OCI-M1 (cell line): ENCODE measurements at regions not wholly inside any gene's neighbourhood (a gene's known extent, or its start where the extent isn't known, plus 50 kb on each side); places are given as distances from the start of the nearest gene placed in this dataset.

Experiments used
- DNase-seq: peaks from one replicate; lab custom pipeline; 2025; lab: John Stamatoyannopoulos, UW

DNA sequence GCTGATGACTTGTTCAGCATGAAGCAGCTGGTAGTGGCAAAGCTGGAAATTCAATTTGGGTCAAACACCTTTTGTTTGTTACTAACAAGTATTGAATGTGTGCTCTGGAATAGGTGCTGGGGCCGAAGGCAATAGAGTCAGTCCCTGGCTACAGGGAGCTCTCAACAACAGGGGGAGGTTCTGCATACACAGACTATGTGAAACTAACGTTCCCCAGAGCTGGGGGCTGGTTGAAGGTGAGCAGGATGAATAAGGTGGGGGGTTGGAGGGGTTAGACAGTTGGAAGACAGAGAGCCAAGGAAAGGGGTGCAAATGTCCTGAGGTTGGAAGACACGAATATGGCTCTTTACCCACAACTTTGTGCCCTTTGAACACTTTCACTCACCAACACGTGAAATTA lies 84.1 kb upstream of the PLPP4 start:
- DNase-seq: no peak

DNA sequence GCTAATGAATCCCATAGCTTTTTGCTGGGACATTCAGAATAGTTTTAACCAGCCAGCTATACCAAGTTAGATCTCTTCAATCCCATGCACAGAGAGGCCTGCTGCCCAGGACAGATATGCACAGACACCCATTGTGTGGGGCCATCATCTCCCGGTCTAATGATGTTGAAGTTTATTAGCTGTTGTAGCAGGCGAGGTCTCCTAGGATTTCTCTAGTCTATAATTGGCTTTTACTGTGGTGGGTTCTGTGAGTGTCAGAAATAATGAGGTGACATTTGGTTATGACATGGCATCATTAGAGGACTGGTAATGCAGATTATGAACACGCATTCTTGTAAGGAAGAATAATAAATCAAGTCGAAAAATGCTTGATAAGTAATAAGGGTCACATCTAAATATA lies 81.4 kb upstream of the PLPP4 start:
- no peak for DNase-seq

DNA sequence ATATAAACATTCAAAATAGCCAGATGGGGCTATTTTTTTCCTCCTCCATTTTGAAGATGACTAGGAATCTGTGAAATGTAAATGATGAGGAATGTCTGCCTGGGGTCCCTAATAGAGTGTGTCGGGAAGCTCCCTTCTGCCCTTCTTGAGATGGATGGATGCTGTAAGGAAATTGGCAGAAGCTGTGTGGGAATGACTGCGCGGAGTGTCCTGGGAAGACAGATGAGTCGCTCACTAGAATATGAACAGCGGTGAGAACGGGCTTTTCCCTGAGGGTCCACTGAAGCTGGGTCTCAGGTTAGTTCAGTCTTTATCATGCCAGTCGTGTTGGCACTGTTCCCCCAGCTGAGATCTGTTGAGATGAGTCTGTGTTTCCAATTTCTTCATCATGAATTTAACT lies 75.1 kb upstream of the PLPP4 start:
- DNase-seq: no peak

DNA sequence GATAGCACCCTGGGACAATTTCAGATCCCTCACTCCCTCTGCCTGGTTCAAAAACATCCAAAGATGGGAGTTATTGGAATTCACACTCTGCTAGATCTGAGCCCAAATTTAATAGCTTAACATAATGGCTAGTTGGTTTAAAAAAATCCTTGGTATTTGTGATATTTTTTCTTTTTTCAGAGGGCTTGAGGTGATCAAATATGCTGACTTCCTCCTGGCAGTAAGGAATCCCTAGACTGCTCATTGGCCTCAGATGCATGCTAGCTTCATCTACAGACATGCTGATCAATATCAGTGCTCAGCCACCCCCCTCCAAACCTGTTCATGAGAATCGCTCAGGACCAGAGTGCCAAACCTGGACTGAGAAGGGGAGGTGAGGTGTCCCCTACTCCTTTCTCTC lies 74.7 kb upstream of the PLPP4 start:
- no peak for DNase-seq

DNA sequence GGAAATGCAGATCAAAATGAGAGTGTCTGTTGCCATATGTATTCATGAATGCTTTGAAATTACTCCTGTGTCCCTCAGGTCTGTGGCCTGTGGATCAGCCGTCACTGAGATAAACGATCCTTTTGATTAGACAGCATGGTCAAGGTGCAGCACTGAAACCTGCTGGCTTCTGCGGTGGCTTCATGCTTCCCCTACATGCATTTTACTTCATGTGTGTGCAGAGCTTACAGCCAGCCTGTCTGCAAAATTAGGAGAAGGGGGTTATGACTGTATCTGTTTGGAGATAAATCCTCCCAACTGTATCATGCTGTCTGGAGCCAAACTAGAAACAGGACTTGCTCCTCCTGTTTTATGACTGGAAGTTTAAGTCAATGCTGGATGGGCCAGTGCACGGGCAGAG lies 71.0 kb upstream of the PLPP4 start:
- DNase-seq: no peak

DNA sequence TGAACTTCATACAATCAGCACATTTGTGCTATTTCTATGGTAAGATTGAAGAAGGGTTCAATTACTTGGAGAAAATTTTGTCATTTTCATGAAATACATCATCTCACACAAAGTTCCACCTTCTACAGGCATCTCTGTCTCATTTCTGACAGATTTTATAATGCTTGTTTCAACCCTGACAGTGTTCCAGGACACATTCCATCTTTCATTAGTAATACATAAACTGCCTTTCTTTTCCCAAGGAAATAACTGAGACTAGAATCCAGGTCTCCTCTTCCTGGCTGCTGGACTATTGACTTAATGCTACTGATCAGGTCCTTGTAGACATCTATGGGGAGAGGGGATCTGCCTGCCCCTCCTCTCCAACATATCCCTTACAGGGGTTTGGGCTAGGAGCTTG lies 70.1 kb upstream of the PLPP4 start:
- no peak for DNase-seq

DNA sequence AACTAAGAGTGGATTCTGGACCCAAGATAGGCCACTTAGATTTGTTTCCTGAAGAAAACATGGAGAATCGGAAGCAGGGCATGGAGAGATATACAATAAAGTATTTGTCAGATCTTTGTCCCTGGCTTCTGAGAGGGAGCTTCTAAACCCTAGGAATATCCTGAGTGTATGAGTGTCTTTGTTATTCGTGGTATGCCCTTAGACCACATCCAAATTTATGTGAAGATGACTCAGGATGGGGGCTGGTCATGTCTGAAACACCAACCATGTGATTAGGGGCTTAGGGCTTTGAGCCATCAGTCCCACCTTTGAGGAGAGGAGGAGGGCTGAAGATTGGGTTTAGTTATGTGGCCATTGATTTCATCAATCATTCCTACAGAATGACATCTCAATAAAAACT lies 69.7 kb upstream of the PLPP4 start:
- DNase-seq: no peak

DNA sequence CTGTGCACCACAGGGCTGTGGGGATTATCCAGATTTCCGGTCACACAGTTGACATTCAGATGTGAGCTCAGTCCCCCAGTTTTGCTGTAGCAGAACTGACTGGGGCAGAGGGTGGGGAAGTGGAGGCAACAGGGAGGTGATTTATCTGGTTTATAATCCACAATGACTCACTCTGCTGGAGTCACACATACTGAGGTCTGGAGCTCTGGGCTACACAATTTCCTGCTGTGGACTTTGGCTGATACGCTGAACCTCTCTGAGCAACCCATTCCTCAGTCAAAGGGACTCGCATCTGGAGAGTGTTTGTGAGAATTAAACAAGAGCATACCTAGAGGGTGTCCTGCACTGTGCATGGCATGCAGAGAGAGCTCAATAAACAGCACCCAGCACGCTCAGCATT lies 64.8 kb upstream of the PLPP4 start:
- DNase-seq: no peak

DNA sequence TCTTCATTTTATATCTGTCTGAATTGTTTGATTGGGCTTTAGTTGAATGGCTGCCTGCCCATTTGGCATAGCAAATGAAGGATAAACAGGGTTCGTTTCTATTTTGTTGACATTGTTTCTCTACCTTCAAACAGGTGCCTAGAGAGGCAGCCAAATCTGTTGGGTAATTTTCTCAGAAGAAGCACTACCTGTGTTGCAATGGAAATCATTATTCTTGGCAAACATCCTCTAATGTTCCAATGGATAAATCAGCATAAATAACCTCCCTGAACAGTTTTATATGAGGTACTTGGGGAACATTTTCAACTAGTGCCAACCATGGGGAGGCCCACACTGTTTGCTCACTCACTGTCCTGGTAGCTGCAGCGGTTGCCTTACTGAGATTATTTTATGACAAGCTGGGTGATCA lies 64.4 kb upstream of the PLPP4 start:
- DNase-seq: no peak

DNA sequence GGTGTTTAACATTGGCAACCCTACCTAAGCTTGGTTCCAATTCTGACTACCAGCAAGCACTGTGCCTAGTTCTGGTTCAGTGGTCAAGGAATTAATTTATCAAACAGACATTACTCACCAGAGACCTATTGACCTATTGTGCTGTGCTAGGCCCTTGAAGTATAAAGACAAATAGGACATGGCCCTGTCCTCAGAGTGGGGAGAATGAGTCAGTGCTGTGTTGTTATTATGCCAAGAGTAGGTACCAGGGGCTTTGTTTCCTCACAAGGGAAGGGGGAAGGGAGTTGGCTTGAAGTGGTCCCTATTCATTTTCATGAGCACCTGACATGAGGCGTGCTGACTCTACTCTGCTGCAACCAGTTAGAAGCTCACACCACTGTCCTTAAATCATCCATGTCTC lies 62.6 kb upstream of the PLPP4 start:
- no peak for DNase-seq

DNA sequence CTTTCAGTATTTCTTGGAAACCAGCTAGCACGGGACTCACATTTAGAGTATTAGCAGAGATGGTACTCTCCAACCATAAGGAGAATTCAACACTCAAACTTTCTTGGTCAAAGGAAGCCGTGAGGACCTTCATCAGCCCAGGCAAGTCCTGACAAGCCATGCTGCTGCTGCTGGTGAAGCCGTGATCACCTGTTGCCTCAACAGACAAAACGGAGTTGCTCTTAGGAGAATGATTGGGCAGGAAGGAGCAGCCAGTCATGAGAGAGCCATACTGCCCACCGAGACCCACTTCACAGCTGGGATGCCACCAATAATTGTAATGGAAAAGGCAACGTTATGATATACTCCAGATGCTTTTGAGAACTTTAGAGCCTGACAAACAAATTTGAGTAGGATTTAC lies 60.8 kb upstream of the PLPP4 start:
- DNase-seq: no peak

DNA sequence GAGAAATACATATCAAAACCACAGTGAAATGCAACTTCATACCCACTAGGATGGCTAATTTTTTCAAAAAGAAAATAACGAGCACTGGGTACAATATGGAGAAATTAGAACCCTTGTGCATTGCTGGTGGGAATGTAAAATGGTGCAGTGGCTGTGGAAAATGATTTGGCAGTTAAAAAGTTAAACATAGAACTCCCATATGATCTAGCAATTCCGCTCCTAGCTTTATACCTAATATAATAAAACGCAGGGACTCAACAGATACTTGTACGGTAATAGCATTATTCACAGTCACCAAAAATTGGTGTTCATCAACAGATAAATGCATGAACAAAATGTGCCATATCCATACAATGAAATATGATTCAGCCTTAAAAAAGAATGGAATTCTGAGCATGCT lies 58.8 kb upstream of the PLPP4 start:
- DNase-seq: no peak

DNA sequence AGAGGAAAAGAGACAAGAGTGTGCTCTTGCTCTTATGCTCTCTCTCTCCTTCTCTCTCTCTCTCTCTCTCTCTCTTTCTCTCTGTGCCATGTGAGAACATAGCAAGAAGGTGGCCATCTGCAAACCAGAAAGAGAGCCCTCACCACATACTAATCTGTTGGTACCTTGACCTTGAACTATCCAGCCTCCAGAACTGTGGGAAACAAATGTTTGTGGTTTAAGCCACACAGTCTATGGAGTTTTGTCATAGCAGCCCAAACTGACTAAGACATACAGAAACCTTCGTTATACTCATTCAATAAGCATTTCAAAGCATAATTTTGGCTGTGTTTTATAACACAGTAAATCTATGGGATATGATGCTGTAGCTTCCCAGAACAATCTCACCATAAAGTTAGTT lies 56.4 kb upstream of the PLPP4 start:
- DNase-seq: no peak

DNA sequence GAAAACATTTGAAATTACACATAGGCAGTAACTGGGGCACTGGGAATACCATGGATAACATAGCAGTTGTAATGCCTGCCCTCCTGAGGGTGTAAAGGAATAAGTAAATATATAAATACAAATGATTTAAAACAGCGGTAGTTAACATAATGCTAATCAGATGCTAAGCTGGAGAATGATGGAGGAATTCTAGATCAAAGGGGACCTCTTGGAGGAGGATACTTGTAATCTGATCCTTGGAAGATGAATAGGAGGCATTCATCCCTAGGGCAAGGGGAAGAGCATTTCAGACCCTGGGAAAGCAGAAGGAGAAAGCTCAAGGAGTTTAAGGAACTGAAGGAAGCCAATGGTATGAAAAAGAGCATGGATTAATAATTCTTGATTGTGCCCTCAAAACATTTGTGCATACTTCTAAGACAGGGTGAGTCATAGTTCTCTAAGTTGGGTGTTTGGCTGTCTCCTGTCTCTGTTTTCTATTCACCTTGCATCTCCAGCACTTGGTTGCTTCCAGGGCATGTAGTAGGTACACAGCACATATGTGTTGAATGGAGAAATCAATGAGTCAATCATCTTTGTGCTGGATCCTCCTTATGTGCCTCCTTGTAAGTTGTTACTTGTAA lies 54.8 kb upstream of the PLPP4 start:
- no peak for DNase-seq

DNA sequence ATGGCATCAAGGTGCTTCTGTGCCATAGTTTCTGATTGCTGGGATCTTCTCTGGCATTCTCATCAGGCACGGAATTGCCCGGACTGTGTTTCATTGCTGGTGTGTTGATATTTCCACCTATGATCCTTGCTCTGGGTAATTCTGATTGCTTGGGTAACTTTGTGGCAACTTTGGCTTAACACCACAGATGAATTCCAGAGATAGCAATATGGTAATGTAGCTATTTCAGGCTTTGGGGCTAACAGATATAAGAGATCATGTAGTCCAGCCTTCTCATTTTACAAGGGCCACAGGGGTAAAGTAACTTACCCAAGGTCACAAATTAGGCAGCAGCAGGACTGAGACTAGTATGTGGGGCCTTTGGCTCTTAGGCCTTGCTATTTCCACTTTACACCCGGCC lies 53.9 kb upstream of the PLPP4 start:
- no peak for DNase-seq

DNA sequence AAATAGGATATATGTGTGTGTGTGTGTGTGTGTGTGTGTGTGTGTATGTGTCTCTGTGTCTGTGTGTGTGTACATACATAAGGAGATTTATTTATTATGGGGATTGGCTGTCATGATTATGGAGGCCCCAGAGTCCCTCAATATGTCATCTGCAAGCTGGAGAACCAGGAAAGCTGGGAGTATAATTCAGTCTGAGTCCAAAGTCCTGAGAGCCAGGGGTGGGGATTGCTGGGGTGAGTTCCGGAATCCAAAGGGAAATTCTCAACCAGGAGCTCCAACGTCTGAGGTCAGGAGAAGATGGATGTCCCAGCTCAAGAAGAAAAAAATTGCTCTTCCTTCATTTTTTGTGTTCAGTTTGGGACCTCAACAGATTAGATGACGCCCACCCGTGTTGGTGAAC lies 50.7 kb upstream of the PLPP4 start:
- DNase-seq: no peak
